Stimulated activated CD4-positive, alpha-beta T cell treated with anti-CD3 and anti-CD28 coated beads, Interleukin-2, amount 100 ng/mL, for 24 hours (primary cell): ENCODE measurements at regions not wholly inside any gene's neighbourhood (a gene's known extent, or its start where the extent isn't known, plus 50 kb on each side); places are given as distances from the start of the nearest gene placed in this dataset.

Experiments used
- DNase-seq, 2 donors: peaks; one replicate each; pipeline ENCODE4 v3.0.0-alpha.2; 2020

GRCh38 chr13:44156294-44156658 lies 217.3 kb upstream of the SERP2 start:
- DNase-seq, result no peak

- DNase-seq, result no peak
These were observed 216.0 kb upstream of the SERP2 start for GRCh38 chr13:44157606-44158005.

- no peak for DNase-seq
These were observed 215.5 kb upstream of the SERP2 start for GRCh38 chr13:44158098-44158521.

DNA sequence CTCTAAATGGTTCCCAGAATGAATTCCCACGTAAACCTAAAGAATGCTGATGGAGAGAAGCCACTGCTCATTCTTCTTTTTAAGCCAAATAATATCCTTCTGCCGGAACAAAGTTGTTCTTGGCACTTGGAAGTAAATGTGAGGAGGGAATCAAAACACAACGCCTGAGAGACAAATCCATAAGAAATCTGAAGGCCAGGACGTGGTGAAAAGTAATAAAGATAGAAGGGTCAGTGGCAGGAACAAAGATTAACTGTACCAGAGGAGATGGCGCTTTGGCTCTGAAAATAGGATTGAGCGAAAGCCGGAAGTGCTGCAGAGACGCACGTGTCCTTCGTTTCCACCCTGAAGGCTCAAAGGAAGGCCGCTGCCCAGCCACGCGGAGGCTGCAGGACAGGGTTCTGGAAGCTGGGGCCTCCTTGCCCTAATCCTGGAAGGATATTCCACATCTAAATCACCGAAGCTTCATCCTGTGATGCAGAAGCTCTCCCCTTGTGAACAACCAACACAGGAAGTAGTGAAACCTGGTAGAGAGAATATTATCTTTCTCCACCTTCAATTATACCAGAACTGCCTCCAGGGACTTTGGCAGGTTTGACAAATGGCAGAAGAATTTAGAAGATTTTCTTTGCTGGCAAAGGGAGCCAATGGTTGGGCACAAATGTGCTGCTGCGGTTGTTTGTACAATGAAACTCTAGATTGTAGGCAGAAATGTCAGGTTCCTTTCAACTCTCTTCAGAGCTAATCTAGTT lies 214.6 kb upstream of the SERP2 start:
- no peak for DNase-seq

GRCh38 chr13:44159633-44160279 lies 213.9 kb upstream of the SERP2 start:
- no peak for DNase-seq

- DNase-seq, result no peak
These were observed 212.9 kb upstream of the SERP2 start for GRCh38 chr13:44160591-44161191.

DNA sequence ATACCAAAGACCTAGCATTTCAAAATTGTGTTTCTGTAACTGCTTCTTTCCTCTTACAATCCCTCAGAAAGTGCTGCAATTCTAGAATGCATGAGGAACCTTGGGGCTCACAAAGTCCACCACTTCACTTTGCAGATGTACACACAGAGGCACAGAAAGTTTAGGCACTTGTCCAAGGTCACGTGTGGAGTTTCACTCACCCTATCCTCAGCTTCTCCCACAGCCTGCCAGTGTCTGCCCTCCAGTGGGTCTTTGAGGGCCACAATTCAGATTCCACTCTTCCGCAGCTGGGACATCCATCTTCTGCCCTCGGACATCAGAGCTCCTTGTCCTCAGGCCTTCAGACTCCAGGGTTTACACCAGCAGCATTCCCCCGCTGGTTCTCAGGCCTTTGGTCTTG lies 210.5 kb upstream of the SERP2 start:
- DNase-seq, result no peak

DNA sequence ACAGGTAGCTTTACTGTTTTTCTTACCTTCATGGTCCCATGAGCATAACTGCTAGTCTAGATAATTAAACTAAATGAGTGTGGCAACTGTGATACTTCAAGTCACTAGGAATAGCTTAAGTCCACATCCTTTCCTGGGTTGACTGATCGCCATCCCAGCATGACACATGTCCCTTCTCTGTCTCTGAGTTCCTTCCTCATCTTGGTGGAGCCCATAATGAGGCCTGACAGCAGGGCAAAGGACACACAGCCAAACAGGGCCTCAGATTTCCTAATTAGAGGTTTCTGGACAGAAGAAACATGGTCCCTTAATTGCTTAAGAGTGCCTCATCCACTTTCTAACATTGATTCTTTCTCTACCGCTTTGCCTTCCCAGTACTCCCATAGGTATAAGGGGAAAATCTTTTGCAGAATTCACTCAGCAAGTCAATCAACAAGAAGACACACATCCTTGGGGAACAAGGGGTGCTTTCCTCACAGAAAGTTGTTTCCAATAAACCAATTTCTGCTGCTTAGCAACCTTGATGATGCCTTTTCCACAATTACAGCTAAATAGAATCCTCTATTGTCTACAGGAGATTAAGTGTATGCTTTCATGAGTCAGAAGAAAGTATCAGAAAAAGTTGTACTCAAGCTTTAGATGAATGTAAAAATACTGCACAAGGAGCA lies 208.3 kb upstream of the SERP2 start:
- DNase-seq, result no peak

GRCh38 chr13:44165889-44166496 lies 207.6 kb upstream of the SERP2 start:
- DNase-seq, result no peak

- DNase-seq, result no peak
These were observed 204.4 kb upstream of the SERP2 start for GRCh38 chr13:44169018-44169911.

- no peak for DNase-seq
These were observed 202.9 kb upstream of the SERP2 start for GRCh38 chr13:44170731-44171130.

GRCh38 chr13:44171156-44171555 lies 202.5 kb upstream of the SERP2 start:
- DNase-seq, result no peak

GRCh38 chr13:44171861-44172260 lies 201.8 kb upstream of the SERP2 start:
- DNase-seq, result no peak

- no peak for DNase-seq
These were observed 201.3 kb upstream of the SERP2 start for GRCh38 chr13:44172281-44172810.

- no peak for DNase-seq
These were observed 198.7 kb upstream of the SERP2 start for GRCh38 chr13:44174769-44175425.

GRCh38 chr13:44176173-44176572 lies 197.5 kb upstream of the SERP2 start:
- no peak for DNase-seq

DNA sequence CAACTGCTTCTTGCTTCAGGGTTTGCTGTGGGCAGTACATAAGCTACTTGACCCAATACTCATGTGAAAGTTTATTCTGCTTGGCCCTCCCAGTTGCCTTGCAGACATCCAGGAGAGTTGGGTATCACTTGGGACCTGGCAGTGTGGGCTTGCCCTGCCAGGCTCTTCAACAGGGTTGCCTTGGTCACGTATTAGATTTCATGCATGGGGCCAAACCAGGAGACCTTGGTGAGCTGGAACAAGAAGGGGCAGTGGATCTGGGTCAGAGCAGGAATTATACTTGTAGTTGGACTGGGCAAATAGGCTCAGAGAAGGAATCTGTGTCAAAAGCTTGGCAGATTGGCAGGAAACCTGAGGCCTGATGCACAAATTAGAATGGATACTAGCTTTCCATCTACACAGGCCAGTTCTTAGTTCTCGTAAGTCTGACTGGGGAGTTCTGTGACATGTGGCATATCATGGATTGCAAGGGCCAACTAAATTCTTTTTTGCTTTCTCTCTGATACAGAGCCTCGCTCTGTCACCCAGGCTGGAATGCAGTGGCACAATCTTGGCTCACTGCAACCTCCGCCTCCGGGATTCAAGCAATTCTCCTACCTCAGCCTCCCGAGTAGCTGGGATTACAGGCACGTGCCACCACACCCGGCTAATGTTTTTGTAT lies 192.6 kb upstream of the SERP2 start:
- no peak for DNase-seq

- DNase-seq, result no peak
These were observed 191.7 kb upstream of the SERP2 start for GRCh38 chr13:44181931-44182330.

DNA sequence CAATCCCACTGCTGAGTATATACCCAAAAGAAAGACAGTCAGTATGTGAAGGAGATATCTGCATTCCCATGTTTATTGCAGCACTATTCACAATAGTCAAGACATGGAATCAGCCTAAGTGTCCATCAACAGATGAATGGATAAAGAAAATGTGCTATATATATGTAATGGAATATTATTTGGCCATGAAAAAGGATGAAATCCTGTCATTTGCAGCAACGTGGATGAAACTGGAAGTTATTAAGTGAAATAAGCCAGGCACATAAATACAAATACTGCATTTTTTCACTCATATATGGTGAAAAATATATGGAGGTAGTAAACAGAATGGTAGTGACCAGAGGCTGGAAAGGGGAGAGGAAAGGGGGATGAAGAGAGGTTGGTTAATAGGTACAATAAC lies 188.9 kb upstream of the SERP2 start:
- DNase-seq, result no peak

- DNase-seq, result no peak
These were observed 185.4 kb upstream of the SERP2 start for GRCh38 chr13:44188257-44188656.

GRCh38 chr13:44189085-44189484 lies 184.5 kb upstream of the SERP2 start:
- DNase-seq, result no peak
